HepG2 (cell line): ENCODE measurements at regions not wholly inside any gene's neighbourhood (a gene's known extent, or its start where the extent isn't known, plus 50 kb on each side); places are given as distances from the start of the nearest gene placed in this dataset.

Experiments used
- ATAC-seq: fragments of 200-7000 bp; cut with Tn5 transposase; 3 replicates; pipeline ENCODE4 v1.9.1; 2020; ENCODE audit warnings: mild to moderate bottlenecking, moderate library complexity
- BruUV-seq: library from RNA; stranded (reverse); fragments of 400-500 nt; replicated peaks from 2 replicates; lab custom pipeline; 2021; lab: Mats Ljungman, UMichigan
- CTCF ChIA-PET: fragments of 300-600 bp; formaldehyde crosslinking; extraction: SDS; loops from one replicate; lab custom pipeline; 2021; ENCODE audit warnings: low total read pairs, inconsistent platforms, low intra/inter-chr PET ratio; lab: Yijun Ruan, JAX
- POLR2A ChIA-PET: fragments of 350-600 bp; sonication (Branson Sonifier 250); formaldehyde crosslinking; loops from one replicate; lab custom pipeline; 2020; ENCODE audit warnings: antibody characterized with exemption, inconsistent platforms; lab: Yijun Ruan, JAX
- DNase-seq: peaks from one replicate; pipeline ENCODE4 v3.0.0-alpha.2; 2015; ENCODE audit warnings: low spot score
- FAIRE-seq: peaks from 3 replicates; lab custom pipeline; 2011; peaks lifted over from hg19 to GRCh38; lab: Jason Lieb, UNC
- H2AFZ ChIP-seq: one replicate; pipeline ENCODE4 v1.6.1; 2011; ENCODE audit warnings: low read length, inconsistent platforms
- H3K27ac ChIP-seq: fragments of 300-600 bp; 3 replicates; pipeline ENCODE4 v1.8.0; 2011; ENCODE audit warnings: mixed run types, mild to moderate bottlenecking, mixed read lengths, low read length, inconsistent platforms; ENCODE audit not compliant: insufficient read depth; ENCODE audit errors: extremely low read length
- H3K27me3 ChIP-seq, 2 experiments: fragments of 200-600 bp in 1 of 2; 2 replicates in 1 of 2; 3 replicates in 1 of 2; pipeline versions ENCODE4 v1.6.0 to v1.8.0; 2011; ENCODE audit warnings: low read length in 2 of 2, mild to moderate bottlenecking in 2 of 2, moderate library complexity in 2 of 2, inconsistent platforms in 1 of 2; ENCODE audit not compliant: insufficient read depth in 2 of 2, control insufficient read depth in 1 of 2
- H3K36me3 ChIP-seq, 2 experiments: fragments of 200-600 bp in 1 of 2; replicated peaks in 1 of 2; 2 replicates in 1 of 2; 3 replicates in 1 of 2; pipeline versions ENCODE4 v1.5.1 to v1.8.0; 2011; ENCODE audit warnings: low read length in 2 of 2, inconsistent platforms in 1 of 2; ENCODE audit not compliant: insufficient read depth in 2 of 2, control insufficient read depth in 1 of 2
- H3K4me1 ChIP-seq: 2 replicates; pipeline ENCODE4 v1.5.1; 2012; ENCODE audit warnings: low read length, inconsistent platforms; ENCODE audit not compliant: insufficient read depth
- H3K4me2 ChIP-seq: 2 replicates; pipeline ENCODE4 v1.6.0; 2011; ENCODE audit warnings: low read depth, low read length, inconsistent platforms
- H3K4me3 ChIP-seq, 3 experiments: fragments of 200-600 bp in 1 of 3; sonication (generic), shearing (Covaris generic) in 1 of 3; replicated peaks in 1 of 3; 2 replicates each; pipeline ENCODE4 v1.5.1; 2011 to 2016; ENCODE audit warnings: low read length in 3 of 3, inconsistent platforms in 2 of 3, low read depth in 2 of 3, mild to moderate bottlenecking in 2 of 3, control low read depth in 1 of 3, mixed read lengths in 1 of 3; ENCODE audit not compliant: insufficient read depth in 1 of 3
- H3K79me2 ChIP-seq: one replicate; pipeline ENCODE4 v1.6.1; 2011; ENCODE audit warnings: low read length, inconsistent platforms; ENCODE audit not compliant: insufficient read depth
- H3K9ac ChIP-seq: 2 replicates; pipeline ENCODE4 v1.6.0; 2011; ENCODE audit warnings: mild to moderate bottlenecking, low read depth, low read length, inconsistent platforms; ENCODE audit not compliant: insufficient read depth
- H3K9me3 ChIP-seq: 2 replicates; pipeline ENCODE4 v1.5.1; 2012; ENCODE audit warnings: mild to moderate bottlenecking, low read length
- H4K20me1 ChIP-seq: 2 replicates; pipeline ENCODE4 v1.6.0; 2011; ENCODE audit warnings: inconsistent platforms, mild to moderate bottlenecking, low read length, moderate library complexity; ENCODE audit not compliant: insufficient read depth
- DMTF1 ChIP-seq: sonication (generic); formaldehyde crosslinking; IDR thresholded peaks from 2 replicates; pipeline ENCODE4 v1.4.0; 2020; ENCODE audit warnings: mild to moderate bottlenecking, missing genetic modification reagents
- ZNF20 ChIP-seq: sonication (generic); formaldehyde crosslinking; IDR thresholded peaks from 2 replicates; pipeline ENCODE4 v1.4.0; 2020; ENCODE audit warnings: mild to moderate bottlenecking, moderate library complexity, missing genetic modification reagents
- WGBS: methylation state at CpG from one replicate; pipeline ENCODE4 v1.1.6; 2017; ENCODE audit warnings: low lambda C conversion rate; 5-methylcytosine and 5-hydroxymethylcytosine counted together
- in situ Hi-C: cut with HindIII; loops from 2 replicates; pipeline ENCODE4 v1.10.0; 2017; ENCODE audit warnings: low pct_unique_long_range_greater_than_20kb; ENCODE audit not compliant: extremely low pct_ligation_motif_present
- intact Hi-C: fragments of 100-400 bp; cut with micrococcal nuclease; formaldehyde crosslinking; loops from one replicate; pipeline ENCODE4 v1.10.0; 2022; ENCODE audit not compliant: unreplicated experiment
- TF ChIP-seq, protein P1 (sequence below): IDR thresholded peaks from 2 replicates; pipeline ENCODE4 v1.6.1; 2016; ENCODE audit warnings: low read depth, control low read depth

GRCh38 chr2:16117021-16117700 lies 176.8 kb downstream of the MYCN start (continued):
- no peak for TF ChIP-seq DMTF1 (CRISPR knock-in tag)
- TF ChIP-seq, protein P1, sequence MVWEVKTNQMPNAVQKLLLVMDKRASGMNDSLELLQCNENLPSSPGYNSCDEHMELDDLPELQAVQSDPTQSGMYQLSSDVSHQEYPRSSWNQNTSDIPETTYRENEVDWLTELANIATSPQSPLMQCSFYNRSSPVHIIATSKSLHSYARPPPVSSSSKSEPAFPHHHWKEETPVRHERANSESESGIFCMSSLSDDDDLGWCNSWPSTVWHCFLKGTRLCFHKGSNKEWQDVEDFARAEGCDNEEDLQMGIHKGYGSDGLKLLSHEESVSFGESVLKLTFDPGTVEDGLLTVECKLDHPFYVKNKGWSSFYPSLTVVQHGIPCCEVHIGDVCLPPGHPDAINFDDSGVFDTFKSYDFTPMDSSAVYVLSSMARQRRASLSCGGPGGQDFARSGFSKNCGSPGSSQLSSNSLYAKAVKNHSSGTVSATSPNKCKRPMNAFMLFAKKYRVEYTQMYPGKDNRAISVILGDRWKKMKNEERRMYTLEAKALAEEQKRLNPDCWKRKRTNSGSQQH = no peak

DNA sequence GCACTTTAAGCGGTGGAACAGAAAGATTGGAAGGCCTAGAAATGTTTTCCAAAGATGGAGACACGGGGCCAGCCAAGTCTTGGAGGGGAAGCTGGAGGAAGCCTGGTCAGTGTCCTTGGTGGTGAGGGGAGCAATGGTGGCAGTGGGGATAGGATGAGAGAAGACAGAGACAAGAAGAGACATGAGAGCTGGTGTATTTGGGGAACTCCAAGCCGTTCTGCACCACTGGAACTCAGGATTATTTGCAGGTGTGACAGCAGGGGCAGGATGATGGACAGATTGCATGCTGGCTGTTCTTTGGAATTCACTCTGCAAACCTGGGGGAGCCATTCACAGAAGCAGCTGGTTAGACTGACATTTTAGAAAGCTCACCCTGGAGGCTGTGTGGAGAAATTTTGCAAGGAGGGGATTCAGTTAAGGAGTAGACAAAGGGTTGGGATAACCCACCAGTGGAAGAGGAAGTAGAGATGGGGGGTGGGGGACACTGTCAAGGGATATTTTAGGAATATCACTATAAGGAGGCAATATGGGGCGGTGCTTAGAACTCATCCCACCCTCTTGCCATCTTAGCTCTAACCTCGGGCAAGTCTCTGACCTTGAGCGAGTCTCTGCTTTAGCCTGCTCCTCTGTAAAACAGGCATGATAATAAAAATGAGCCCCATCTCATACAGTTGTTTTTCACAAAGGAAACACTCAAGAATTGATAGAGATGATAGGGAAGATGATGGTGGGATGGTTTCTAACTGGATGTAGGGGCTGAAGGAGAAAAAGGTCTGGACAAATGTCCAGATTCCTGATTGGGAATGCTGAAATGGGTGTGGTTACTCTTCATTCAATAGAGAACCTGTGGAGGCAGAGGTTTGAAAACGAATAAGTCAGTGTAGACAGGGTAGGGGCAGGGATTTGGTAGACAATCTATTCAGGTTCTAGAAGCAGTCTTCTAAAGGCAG lies 175.8 kb downstream of the MYCN start:
- peaks cover 24% of the 10 kb centered on the region for H3K4me1 ChIP-seq
- H3K9me3 ChIP-seq = no peaks in the 10 kb centered on the region
- no peak for ATAC-seq
- H3K4me2 ChIP-seq = no peak overlapping the region
- in situ Hi-C loops = no loop called here
- no peak overlapping the region for H3K9ac ChIP-seq
- FAIRE-seq = no peak
- H3K27me3 ChIP-seq = peaks cover 0 to 4% of the 10 kb centered on the region in 2 experiments; a peak in 1 of 5 replicates
- ChIA-PET CTCF (no interaction called here), POLR2A (interaction anchor here (1.4 kb wide), 1 partner anchor 8 kb away, joined by 5 read pairs; no protein-coding TSS in a partner anchor)
- H2AFZ ChIP-seq = no peak overlapping the region
- DNase-seq = no peak
- intact Hi-C loops = no loop called here
- no peak for TF ChIP-seq ZNF20 (CRISPR knock-in tag)
- no peak overlapping the region for H3K4me3 ChIP-seq
- no peaks in the 10 kb centered on the region for H3K36me3 ChIP-seq
- 59% methylated on average over 7 of the region's 7 CpGs for WGBS
- no peaks in the 10 kb centered on the region for H3K79me2 ChIP-seq
- H4K20me1 ChIP-seq = no peaks in the 10 kb centered on the region
- BruUV-seq = no TSS peak
- no peak overlapping the region for H3K27ac ChIP-seq
